GM23248 (cell line): ENCODE measurements at regions not wholly inside any gene's neighbourhood (a gene's known extent, or its start where the extent isn't known, plus 50 kb on each side); places are given as distances from the start of the nearest gene placed in this dataset.

Source experiments
- DNase-seq: peaks from one replicate; pipeline ENCODE4 v3.0.0-alpha.2; 2015
- H2AFZ ChIP-seq: fragments of 200-600 bp; sonication (generic); 2 replicates; pipeline ENCODE4 v1.6.1; 2016; ENCODE audit warnings: antibody characterized with exemption
- H3F3A ChIP-seq: fragments of 200-600 bp; sonication (generic); 2 replicates; pipeline ENCODE4 v1.6.1; 2016; ENCODE audit warnings: mild to moderate bottlenecking, antibody characterized with exemption, mixed run types; ENCODE audit not compliant: insufficient read depth
- H3K27ac ChIP-seq: fragments of 200-600 bp; sonication (generic); 2 replicates; pipeline ENCODE4 v1.5.1; 2016; ENCODE audit warnings: mild to moderate bottlenecking
- H3K27me3 ChIP-seq: fragments of 200-600 bp; sonication (generic); replicated peaks from 2 replicates; pipeline ENCODE4 v1.6.1; 2016; ENCODE audit warnings: mild to moderate bottlenecking; ENCODE audit not compliant: insufficient read depth
- H3K36me3 ChIP-seq: fragments of 200-600 bp; sonication (generic); 2 replicates; pipeline ENCODE4 v1.6.1; 2016; ENCODE audit warnings: low read depth, mild to moderate bottlenecking
- H3K4me1 ChIP-seq: fragments of 200-600 bp; sonication (generic); 2 replicates; pipeline ENCODE4 v1.6.1; 2016; ENCODE audit warnings: mild to moderate bottlenecking; ENCODE audit not compliant: insufficient read depth
- H3K4me2 ChIP-seq: fragments of 200-600 bp; sonication (generic); one replicate; pipeline ENCODE4 v1.6.1; 2016; ENCODE audit warnings: mild to moderate bottlenecking; ENCODE audit not compliant: unreplicated experiment
- H3K4me3 ChIP-seq: fragments of 200-600 bp; sonication (generic); 2 replicates; pipeline ENCODE4 v1.5.1; 2016; ENCODE audit warnings: mild to moderate bottlenecking
- H3K79me2 ChIP-seq: fragments of 200-600 bp; sonication (generic); 2 replicates; pipeline ENCODE4 v1.6.1; 2016; ENCODE audit warnings: mild to moderate bottlenecking; ENCODE audit not compliant: insufficient read depth
- H3K9ac ChIP-seq: fragments of 200-600 bp; sonication (generic); 2 replicates; pipeline ENCODE4 v1.6.1; 2016; ENCODE audit warnings: mild to moderate bottlenecking
- H3K9me2 ChIP-seq: fragments of 200-600 bp; sonication (generic); 2 replicates; pipeline ENCODE4 v1.6.1; 2016; ENCODE audit warnings: mixed run types, mild to moderate bottlenecking, moderate library complexity; ENCODE audit not compliant: insufficient read depth
- H3K9me3 ChIP-seq: fragments of 200-600 bp; sonication (generic); one replicate; pipeline ENCODE4 v1.6.1; 2017; ENCODE audit warnings: low read depth
- H4K20me1 ChIP-seq: fragments of 200-600 bp; sonication (generic); 2 replicates; pipeline ENCODE4 v1.6.0; 2016; ENCODE audit not compliant: insufficient read depth
- EZH2 ChIP-seq: fragments of 200-600 bp; sonication (generic); IDR thresholded peaks from 2 replicates; pipeline ENCODE4 v1.6.1; 2018; ENCODE audit warnings: antibody characterized with exemption, mild to moderate bottlenecking; ENCODE audit not compliant: insufficient read depth, poor library complexity, severe bottlenecking
- EZH2phosphoT487 ChIP-seq: fragments of 200-600 bp; sonication (generic); IDR thresholded peaks from 2 replicates; pipeline ENCODE4 v1.6.1; 2018; ENCODE audit warnings: antibody characterized with exemption, moderate library complexity, mild to moderate bottlenecking, low read depth; ENCODE audit not compliant: insufficient read depth
- WGBS, 2 experiments: methylation state at CpG; one replicate each; pipeline ENCODE4 v1.1.6; 2015 to 2017; ENCODE audit warnings: low lambda C conversion rate in 2 of 2, low coverage in 1 of 2; ENCODE audit errors: missing lambda C conversion rate in 2 of 2; 5-methylcytosine and 5-hydroxymethylcytosine counted together
- in situ Hi-C: fragments of 300-500 bp; cut with MboI; formaldehyde crosslinking; loops from 2 replicates; pipeline ENCODE4 v1.15.0; 2020

DNA sequence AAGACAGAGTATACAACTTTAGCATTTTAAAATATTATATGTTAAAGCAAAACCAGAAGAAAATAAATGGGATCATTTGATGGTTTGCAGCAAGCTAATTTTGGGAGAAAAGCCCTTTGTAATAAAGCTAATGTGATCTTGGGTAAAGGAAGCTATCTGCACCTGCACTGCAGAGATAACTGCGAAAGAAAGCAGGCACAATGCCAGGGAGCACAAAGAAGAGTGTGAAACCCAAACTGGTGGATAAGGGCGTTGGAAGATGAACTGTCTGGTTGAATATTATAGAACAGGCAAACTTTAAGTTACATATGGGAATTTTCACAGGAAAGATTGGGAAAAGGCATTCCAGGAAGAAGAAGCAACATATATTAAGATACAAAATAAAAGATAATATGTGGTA, 179.2 kb upstream of the KHDRBS2 start:
- Histone ChIP-seq H3K4me2 (no peak overlapping the region), H3K79me2 (no peaks in the 10 kb centered on the region), H3K4me1 (no peaks in the 10 kb centered on the region), H3K27ac (no peak overlapping the region), H3F3A (no peaks in the 10 kb centered on the region), H3K9ac (no peak overlapping the region), H3K9me3 (no peaks in the 10 kb centered on the region), H2AFZ (no peak overlapping the region), H4K20me1 (no peaks in the 10 kb centered on the region), H3K4me3 (no peak overlapping the region), H3K27me3 (no peaks in the 10 kb centered on the region), H3K36me3 (no peaks in the 10 kb centered on the region), H3K9me2 (no peaks in the 10 kb centered on the region)
- TF ChIP-seq EZH2 (no peak), EZH2phosphoT487 (no peak)
- WGBS, 2 experiments: 16 to 21% methylated on average over 2 of the region's 2 CpGs
- DNase-seq: no peak
- in situ Hi-C loops: no loop called here

- WGBS, 2 experiments: 36 to 46% methylated on average over 2 of the region's 2 CpGs
- in situ Hi-C loops: no loop called here
- no peak for TF ChIP-seq EZH2phosphoT487
- TF ChIP-seq EZH2: no peak
Observed at GRCh38 chr6:62452586-62452985, 166.6 kb upstream of the KHDRBS2 start.

GRCh38 chr6:62446647-62447316, 160.8 kb upstream of the KHDRBS2 start:
- in situ Hi-C loops: no loop called here
- DNase-seq: no peak
- Histone ChIP-seq H3K9me3 (no peaks in the 10 kb centered on the region), H3K79me2 (no peaks in the 10 kb centered on the region), H3K27ac (no peak overlapping the region), H2AFZ (no peak overlapping the region), H3K4me2 (no peak overlapping the region), H3F3A (no peaks in the 10 kb centered on the region), H3K9ac (no peak overlapping the region), H3K27me3 (no peaks in the 10 kb centered on the region), H4K20me1 (no peaks in the 10 kb centered on the region), H3K4me3 (no peak overlapping the region), H3K9me2 (no peaks in the 10 kb centered on the region), H3K4me1 (no peaks in the 10 kb centered on the region), H3K36me3 (no peaks in the 10 kb centered on the region)
- TF ChIP-seq EZH2 (no peak), EZH2phosphoT487 (no peak)
- 26 to 28% methylated on average over 2 of the region's 2 CpGs for WGBS, 2 experiments

More at GRCh38 chr6:62452586-62452985, 166.6 kb upstream of the KHDRBS2 start:
- H3K9ac ChIP-seq: no peak overlapping the region
- no peaks in the 10 kb centered on the region for H3F3A ChIP-seq
- H3K4me3 ChIP-seq: no peak overlapping the region
- no peaks in the 10 kb centered on the region for H3K9me3 ChIP-seq
- no peaks in the 10 kb centered on the region for H3K36me3 ChIP-seq
- DNase-seq: no peak
- no peaks in the 10 kb centered on the region for H3K27me3 ChIP-seq
- H3K79me2 ChIP-seq: no peaks in the 10 kb centered on the region
- no peaks in the 10 kb centered on the region for H3K4me1 ChIP-seq
- H3K4me2 ChIP-seq: no peak overlapping the region
- no peaks in the 10 kb centered on the region for H4K20me1 ChIP-seq
- no peak overlapping the region for H2AFZ ChIP-seq
- H3K9me2 ChIP-seq: no peaks in the 10 kb centered on the region
- H3K27ac ChIP-seq: no peak overlapping the region

DNA sequence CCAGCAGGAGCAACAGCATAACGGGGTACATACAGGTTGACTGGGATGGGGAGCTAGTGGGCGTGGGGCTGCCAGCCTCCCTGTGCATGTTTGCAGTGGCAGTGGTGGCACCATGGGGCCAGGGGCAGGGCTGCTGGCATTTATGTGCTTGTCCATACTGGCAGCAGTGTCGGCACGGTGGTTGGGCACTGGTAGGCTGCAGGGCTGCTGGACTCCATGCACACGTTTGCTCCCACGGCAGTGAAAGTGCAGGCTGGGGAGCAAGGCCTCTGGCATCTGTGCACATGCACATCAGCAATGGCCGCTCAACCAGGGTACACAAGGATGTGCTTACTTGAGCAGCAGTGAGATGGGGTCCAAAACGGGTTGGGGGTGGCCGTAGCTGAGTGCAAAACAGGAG, 159.5 kb upstream of the KHDRBS2 start:
- Histone ChIP-seq H3K4me1 (no peaks in the 10 kb centered on the region), H3K27me3 (no peaks in the 10 kb centered on the region), H3K79me2 (no peaks in the 10 kb centered on the region), H4K20me1 (no peaks in the 10 kb centered on the region), H3K9ac (no peak overlapping the region), H3K9me2 (no peaks in the 10 kb centered on the region), H3K9me3 (no peaks in the 10 kb centered on the region), H3F3A (no peaks in the 10 kb centered on the region), H3K4me2 (no peak overlapping the region), H2AFZ (no peak overlapping the region), H3K4me3 (no peak overlapping the region), H3K27ac (no peak overlapping the region), H3K36me3 (no peaks in the 10 kb centered on the region)
- 13 to 18% methylated on average over 9 of the region's 9 CpGs for WGBS, 2 experiments
- TF ChIP-seq EZH2 (no peak), EZH2phosphoT487 (no peak)
- in situ Hi-C loops: no loop called here
- no peak for DNase-seq
